ENCODE measurements at regions not wholly inside any gene's neighbourhood (a gene's known extent, or its start where the extent isn't known, plus 50 kb on each side); places are given as distances from the start of the nearest gene placed in this dataset.

DNA sequence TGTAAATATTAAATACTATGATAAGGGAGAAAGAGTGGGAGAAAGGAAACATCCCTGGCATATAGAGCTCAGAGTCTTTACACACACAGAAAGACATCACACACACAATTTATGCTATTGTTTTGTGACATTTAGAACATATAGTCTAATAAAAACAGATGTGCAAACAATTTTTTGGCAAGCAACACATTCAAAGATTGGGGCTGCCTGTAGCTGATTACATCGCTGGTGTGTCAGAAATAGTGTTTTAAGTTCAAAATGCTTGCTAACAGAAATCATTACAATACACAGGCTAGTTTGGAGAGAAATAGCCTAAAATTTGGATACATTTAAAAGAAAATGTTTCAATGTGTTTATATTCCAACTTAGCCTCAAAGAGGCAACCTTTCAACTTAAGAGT is 256.7 kb upstream of the NPVF start:
- H3K9ac ChIP-seq (ENCODE audit: low read length) = no peak overlapping the region
- no peak overlapping the region for H2AFZ ChIP-seq (ENCODE audit: low read depth, low read length)
- H3K27me3 ChIP-seq (ENCODE audit: insufficient read depth, low read depth, low read length) = no peaks in the 10 kb centered on the region
- H3K9me2 ChIP-seq (ENCODE audit: insufficient read depth, low read length) = no peaks in the 10 kb centered on the region
- H3F3A ChIP-seq (ENCODE audit: insufficient read depth, low read length, poor library complexity, severe bottlenecking) = no peaks in the 10 kb centered on the region
- H4K20me1 ChIP-seq (ENCODE audit: insufficient read depth) = no peaks in the 10 kb centered on the region
- no peaks in the 10 kb centered on the region for H3K9me3 ChIP-seq (ENCODE audit: low read length)
- no peaks in the 10 kb centered on the region for H3K36me3 ChIP-seq (ENCODE audit: insufficient read depth, low read length)
- no peak overlapping the region for H3K4me3 ChIP-seq (ENCODE audit: low read length)
- no peak overlapping the region for H3K27ac ChIP-seq (ENCODE audit: low read length)
- TF ChIP-seq EP300 (conservative IDR thresholded peaks at IDR 0.05; ENCODE audit: poor library complexity, severe bottlenecking) (no peak), RAD21 (conservative IDR thresholded peaks at IDR 0.05) (no peak), MXI1 (conservative IDR thresholded peaks at IDR 0.05; ENCODE audit: poor library complexity, severe bottlenecking) (no peak), SMC3 (conservative IDR thresholded peaks at IDR 0.05; ENCODE audit: poor library complexity) (no peak), EZH2 (IDR thresholded peaks at IDR 0.05; ENCODE audit: borderline replicate concordance, insufficient read depth, low read length, poor library complexity, severe bottlenecking) (no peak), TAF1 (IDR thresholded peaks at IDR 0.05; ENCODE audit: low read depth) (no peak), POLR2AphosphoS5 (IDR thresholded peaks at IDR 0.05) (no peak)
- TF ChIP-seq, protein P1, sequence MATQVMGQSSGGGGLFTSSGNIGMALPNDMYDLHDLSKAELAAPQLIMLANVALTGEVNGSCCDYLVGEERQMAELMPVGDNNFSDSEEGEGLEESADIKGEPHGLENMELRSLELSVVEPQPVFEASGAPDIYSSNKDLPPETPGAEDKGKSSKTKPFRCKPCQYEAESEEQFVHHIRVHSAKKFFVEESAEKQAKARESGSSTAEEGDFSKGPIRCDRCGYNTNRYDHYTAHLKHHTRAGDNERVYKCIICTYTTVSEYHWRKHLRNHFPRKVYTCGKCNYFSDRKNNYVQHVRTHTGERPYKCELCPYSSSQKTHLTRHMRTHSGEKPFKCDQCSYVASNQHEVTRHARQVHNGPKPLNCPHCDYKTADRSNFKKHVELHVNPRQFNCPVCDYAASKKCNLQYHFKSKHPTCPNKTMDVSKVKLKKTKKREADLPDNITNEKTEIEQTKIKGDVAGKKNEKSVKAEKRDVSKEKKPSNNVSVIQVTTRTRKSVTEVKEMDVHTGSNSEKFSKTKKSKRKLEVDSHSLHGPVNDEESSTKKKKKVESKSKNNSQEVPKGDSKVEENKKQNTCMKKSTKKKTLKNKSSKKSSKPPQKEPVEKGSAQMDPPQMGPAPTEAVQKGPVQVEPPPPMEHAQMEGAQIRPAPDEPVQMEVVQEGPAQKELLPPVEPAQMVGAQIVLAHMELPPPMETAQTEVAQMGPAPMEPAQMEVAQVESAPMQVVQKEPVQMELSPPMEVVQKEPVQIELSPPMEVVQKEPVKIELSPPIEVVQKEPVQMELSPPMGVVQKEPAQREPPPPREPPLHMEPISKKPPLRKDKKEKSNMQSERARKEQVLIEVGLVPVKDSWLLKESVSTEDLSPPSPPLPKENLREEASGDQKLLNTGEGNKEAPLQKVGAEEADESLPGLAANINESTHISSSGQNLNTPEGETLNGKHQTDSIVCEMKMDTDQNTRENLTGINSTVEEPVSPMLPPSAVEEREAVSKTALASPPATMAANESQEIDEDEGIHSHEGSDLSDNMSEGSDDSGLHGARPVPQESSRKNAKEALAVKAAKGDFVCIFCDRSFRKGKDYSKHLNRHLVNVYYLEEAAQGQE (IDR thresholded peaks at IDR 0.05; ENCODE audit: borderline replicate concordance) = no peak
- TF ChIP-seq, protein P2, sequence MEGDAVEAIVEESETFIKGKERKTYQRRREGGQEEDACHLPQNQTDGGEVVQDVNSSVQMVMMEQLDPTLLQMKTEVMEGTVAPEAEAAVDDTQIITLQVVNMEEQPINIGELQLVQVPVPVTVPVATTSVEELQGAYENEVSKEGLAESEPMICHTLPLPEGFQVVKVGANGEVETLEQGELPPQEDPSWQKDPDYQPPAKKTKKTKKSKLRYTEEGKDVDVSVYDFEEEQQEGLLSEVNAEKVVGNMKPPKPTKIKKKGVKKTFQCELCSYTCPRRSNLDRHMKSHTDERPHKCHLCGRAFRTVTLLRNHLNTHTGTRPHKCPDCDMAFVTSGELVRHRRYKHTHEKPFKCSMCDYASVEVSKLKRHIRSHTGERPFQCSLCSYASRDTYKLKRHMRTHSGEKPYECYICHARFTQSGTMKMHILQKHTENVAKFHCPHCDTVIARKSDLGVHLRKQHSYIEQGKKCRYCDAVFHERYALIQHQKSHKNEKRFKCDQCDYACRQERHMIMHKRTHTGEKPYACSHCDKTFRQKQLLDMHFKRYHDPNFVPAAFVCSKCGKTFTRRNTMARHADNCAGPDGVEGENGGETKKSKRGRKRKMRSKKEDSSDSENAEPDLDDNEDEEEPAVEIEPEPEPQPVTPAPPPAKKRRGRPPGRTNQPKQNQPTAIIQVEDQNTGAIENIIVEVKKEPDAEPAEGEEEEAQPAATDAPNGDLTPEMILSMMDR (IDR thresholded peaks at IDR 0.05; ENCODE audit: poor library complexity, severe bottlenecking) = no peak
- H3K4me2 ChIP-seq (ENCODE audit: low read length) = no peak overlapping the region
- H3K79me2 ChIP-seq (replicated peaks; ENCODE audit: insufficient read depth, low read length) = no peaks in the 10 kb centered on the region

DNA sequence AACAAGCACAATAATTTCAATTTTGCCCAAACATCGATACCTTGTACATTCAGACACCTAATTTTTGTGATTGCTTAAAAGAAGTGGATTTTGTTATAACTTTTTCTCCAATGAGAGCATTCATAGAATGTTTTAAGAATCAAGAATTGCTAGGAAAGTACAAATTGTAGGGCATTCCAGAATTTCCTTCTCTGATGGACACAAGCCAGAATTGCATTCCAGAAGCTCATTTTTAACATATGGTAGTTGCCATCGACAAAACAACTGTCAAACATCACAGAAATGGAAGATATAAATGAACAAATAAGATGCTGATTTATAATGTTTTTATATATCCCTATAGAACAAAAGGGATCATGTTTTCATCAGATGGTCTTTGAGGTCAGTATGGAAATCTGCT is 258.4 kb upstream of the NPVF start:
- no peaks in the 10 kb centered on the region for H3K27me3 ChIP-seq (ENCODE audit: insufficient read depth, low read depth, low read length)
- no peaks in the 10 kb centered on the region for H3K79me2 ChIP-seq (replicated peaks; ENCODE audit: insufficient read depth, low read length)
- H3K36me3 ChIP-seq (ENCODE audit: insufficient read depth, low read length) = no peaks in the 10 kb centered on the region
- no peak for TF ChIP-seq MXI1 (conservative IDR thresholded peaks at IDR 0.05; ENCODE audit: poor library complexity, severe bottlenecking)
- TF ChIP-seq EP300 (conservative IDR thresholded peaks at IDR 0.05; ENCODE audit: poor library complexity, severe bottlenecking) = no peak
- TF ChIP-seq TAF1 (IDR thresholded peaks at IDR 0.05; ENCODE audit: low read depth) = no peak
- TF ChIP-seq EZH2 (IDR thresholded peaks at IDR 0.05; ENCODE audit: borderline replicate concordance, insufficient read depth, low read length, poor library complexity, severe bottlenecking) = no peak
- TF ChIP-seq, protein P1 (IDR thresholded peaks at IDR 0.05; ENCODE audit: borderline replicate concordance) = no peak
- TF ChIP-seq POLR2AphosphoS5 (IDR thresholded peaks at IDR 0.05) = no peak
- no peak for TF ChIP-seq SMC3 (conservative IDR thresholded peaks at IDR 0.05; ENCODE audit: poor library complexity)
- no peak for TF ChIP-seq RAD21 (conservative IDR thresholded peaks at IDR 0.05)
- TF ChIP-seq, protein P2 (IDR thresholded peaks at IDR 0.05; ENCODE audit: poor library complexity, severe bottlenecking) = no peak
- H4K20me1 ChIP-seq (ENCODE audit: insufficient read depth) = no peaks in the 10 kb centered on the region
- H3F3A ChIP-seq (ENCODE audit: insufficient read depth, low read length, poor library complexity, severe bottlenecking) = no peaks in the 10 kb centered on the region
- no peaks in the 10 kb centered on the region for H3K9me2 ChIP-seq (ENCODE audit: insufficient read depth, low read length)
- H3K4me3 ChIP-seq (ENCODE audit: low read length) = no peak overlapping the region
- H2AFZ ChIP-seq (ENCODE audit: low read depth, low read length) = no peak overlapping the region
- H3K27ac ChIP-seq (ENCODE audit: low read length) = no peak overlapping the region
- no peak overlapping the region for H3K4me2 ChIP-seq (ENCODE audit: low read length)
- H3K9ac ChIP-seq (ENCODE audit: low read length) = no peak overlapping the region
- H3K9me3 ChIP-seq (ENCODE audit: low read length) = no peaks in the 10 kb centered on the region

Data from neural cell (in vitro differentiated cells).